Colonic mucosa (tissue), 4 donors: ENCODE measurements at regions not wholly inside any gene's neighbourhood (a gene's known extent, or its start where the extent isn't known, plus 50 kb on each side); places are given as distances from the start of the nearest gene placed in this dataset.

ENCODE experiments used
- DNase-seq: peaks from one replicate; pipeline ENCODE4 v3.0.0-alpha.2; 2020
- H3K27ac ChIP-seq: fragments of 200-600 bp; one replicate; pipeline ENCODE4 v1.8.0; 2021
- H3K27me3 ChIP-seq: fragments of 200-600 bp; one replicate; pipeline ENCODE4 v1.8.0; 2021
- H3K36me3 ChIP-seq: fragments of 200-600 bp; one replicate; pipeline ENCODE4 v1.8.0; 2021
- H3K4me1 ChIP-seq: fragments of 200-600 bp; one replicate; pipeline ENCODE4 v1.8.0; 2021; ENCODE audit warnings: mild to moderate bottlenecking
- H3K4me3 ChIP-seq: fragments of 200-600 bp; one replicate; pipeline ENCODE4 v1.8.0; 2021
- H3K9ac ChIP-seq, 2 donors: one replicate each; pipeline ENCODE4 v1.7.0; 2013; ENCODE audit warnings: control low read depth in 2 of 2, low read depth in 2 of 2, low read length in 2 of 2
- H3K9me3 ChIP-seq: fragments of 200-600 bp; one replicate; pipeline ENCODE4 v1.8.0; 2021
- intact Hi-C: fragments of 100-400 bp; cut with DNase I; formaldehyde crosslinking; loops from one replicate; pipeline ENCODE4 v1.14.1; 2022
- TF ChIP-seq, protein P1 (sequence below): fragments of 200-600 bp; IDR thresholded peaks from one replicate; pipeline ENCODE4 v1.8.0; 2022; ENCODE audit warnings: antibody characterized with exemption, mild to moderate bottlenecking
- donor health status: healthy.
- donor health status: DM: no; HTN: no; CAD: no.
- donor health status: DM: no; HTN: no; CAD: no.

- intact Hi-C loops: no loop called here
- no peaks in the 10 kb centered on the region for H3K36me3 ChIP-seq
- no peak overlapping the region for H3K27ac ChIP-seq
- no peak overlapping the region for H3K4me3 ChIP-seq
- H3K9me3 ChIP-seq: no peaks in the 10 kb centered on the region
- H3K4me1 ChIP-seq: no peaks in the 10 kb centered on the region
- TF ChIP-seq, protein P1, sequence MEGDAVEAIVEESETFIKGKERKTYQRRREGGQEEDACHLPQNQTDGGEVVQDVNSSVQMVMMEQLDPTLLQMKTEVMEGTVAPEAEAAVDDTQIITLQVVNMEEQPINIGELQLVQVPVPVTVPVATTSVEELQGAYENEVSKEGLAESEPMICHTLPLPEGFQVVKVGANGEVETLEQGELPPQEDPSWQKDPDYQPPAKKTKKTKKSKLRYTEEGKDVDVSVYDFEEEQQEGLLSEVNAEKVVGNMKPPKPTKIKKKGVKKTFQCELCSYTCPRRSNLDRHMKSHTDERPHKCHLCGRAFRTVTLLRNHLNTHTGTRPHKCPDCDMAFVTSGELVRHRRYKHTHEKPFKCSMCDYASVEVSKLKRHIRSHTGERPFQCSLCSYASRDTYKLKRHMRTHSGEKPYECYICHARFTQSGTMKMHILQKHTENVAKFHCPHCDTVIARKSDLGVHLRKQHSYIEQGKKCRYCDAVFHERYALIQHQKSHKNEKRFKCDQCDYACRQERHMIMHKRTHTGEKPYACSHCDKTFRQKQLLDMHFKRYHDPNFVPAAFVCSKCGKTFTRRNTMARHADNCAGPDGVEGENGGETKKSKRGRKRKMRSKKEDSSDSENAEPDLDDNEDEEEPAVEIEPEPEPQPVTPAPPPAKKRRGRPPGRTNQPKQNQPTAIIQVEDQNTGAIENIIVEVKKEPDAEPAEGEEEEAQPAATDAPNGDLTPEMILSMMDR: no peak
- H3K9ac ChIP-seq: no peak overlapping the region
- no peak for DNase-seq
- H3K27me3 ChIP-seq: no peaks in the 10 kb centered on the region
Observed at GRCh38 chr3:170780471-170780870, 89.5 kb downstream of the RPL22L1 start.

DNA sequence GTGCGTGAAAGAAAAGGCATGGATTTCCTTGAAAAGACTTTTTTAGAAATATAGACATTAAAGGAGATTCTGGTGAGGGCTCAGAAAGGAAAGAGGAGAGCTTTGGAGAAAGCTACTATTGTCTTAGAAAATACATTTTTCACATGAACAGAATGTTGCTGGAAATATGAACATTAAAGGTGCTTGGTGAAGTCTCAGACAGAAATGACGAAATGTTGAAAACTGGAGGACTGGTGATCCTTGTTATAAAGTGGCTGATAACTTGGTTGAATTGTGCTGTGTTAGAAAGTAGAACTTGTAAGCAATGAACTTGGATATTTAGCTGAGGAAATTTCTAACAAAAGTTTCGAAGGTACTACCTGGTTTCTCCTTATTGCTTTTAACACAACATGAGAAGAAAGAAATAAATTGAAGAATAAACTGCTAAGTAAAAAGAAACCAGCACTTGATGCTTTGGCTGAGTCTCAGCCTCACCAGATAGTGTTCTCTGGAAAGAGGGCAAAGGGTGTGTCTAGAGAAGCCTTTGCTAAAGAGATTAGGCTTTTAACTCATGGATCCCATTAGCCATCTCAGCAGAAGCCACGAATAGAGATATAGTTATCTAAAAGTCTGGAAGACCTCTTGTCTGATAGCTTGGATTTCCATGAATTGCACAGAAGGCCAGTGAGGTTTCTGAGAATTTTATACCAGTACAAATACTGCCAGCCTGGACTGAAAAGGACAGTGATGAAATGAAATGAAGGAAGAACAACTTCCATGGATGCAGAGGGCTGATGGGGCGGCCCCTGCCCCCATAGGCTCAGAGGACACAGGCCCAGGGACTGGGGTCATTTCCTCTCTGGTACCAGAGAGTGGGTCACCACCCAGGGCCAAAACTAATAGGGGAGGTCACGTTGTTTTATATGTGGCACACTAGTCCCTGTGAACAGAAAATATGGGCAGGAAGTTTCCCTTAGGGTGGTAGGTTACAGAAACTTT lies 91.5 kb downstream of the RPL22L1 start:
- intact Hi-C loops: no loop called here
- no peaks in the 10 kb centered on the region for H3K27me3 ChIP-seq
- no peak overlapping the region for H3K27ac ChIP-seq
- H3K9me3 ChIP-seq: no peaks in the 10 kb centered on the region
- no peak overlapping the region for H3K9ac ChIP-seq
- no peak for DNase-seq
- no peak overlapping the region for H3K4me3 ChIP-seq
- H3K36me3 ChIP-seq: no peaks in the 10 kb centered on the region
- H3K4me1 ChIP-seq: no peaks in the 10 kb centered on the region
- TF ChIP-seq, protein P1: no peak

DNA sequence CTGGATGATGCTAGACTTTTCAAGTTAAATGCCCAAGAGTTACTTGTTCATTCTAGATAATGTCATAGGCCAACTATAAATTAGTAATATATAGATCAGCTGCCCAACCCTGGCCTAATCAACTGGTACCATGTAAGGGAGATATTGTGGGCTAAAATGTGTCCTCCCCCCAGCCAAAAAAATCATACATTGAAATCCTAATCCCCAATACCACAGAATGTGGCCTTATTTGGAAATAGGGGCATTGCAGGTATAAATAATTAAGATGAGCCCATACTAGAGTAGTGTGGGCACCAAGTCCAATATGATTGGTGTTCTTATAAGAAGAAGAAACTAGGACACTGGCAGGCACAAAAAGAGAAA lies 92.5 kb downstream of the RPL22L1 start:
- H3K4me1 ChIP-seq: no peaks in the 10 kb centered on the region
- H3K27me3 ChIP-seq: no peaks in the 10 kb centered on the region
- TF ChIP-seq, protein P1: no peak
- H3K27ac ChIP-seq: no peak overlapping the region
- H3K9me3 ChIP-seq: no peaks in the 10 kb centered on the region
- intact Hi-C loops: no loop called here
- no peaks in the 10 kb centered on the region for H3K36me3 ChIP-seq
- DNase-seq: no peak
- H3K9ac ChIP-seq: no peak overlapping the region
- H3K4me3 ChIP-seq: no peak overlapping the region

- TF ChIP-seq, protein P1: no peak
- no peak overlapping the region for H3K4me3 ChIP-seq
- no peak overlapping the region for H3K27ac ChIP-seq
- intact Hi-C loops: no loop called here
- no peak overlapping the region for H3K9ac ChIP-seq
- DNase-seq: no peak
- no peaks in the 10 kb centered on the region for H3K27me3 ChIP-seq
- H3K36me3 ChIP-seq: no peaks in the 10 kb centered on the region
- no peaks in the 10 kb centered on the region for H3K9me3 ChIP-seq
- H3K4me1 ChIP-seq: no peaks in the 10 kb centered on the region
Observed at GRCh38 chr3:170776887-170777563, 93.0 kb downstream of the RPL22L1 start.

DNA sequence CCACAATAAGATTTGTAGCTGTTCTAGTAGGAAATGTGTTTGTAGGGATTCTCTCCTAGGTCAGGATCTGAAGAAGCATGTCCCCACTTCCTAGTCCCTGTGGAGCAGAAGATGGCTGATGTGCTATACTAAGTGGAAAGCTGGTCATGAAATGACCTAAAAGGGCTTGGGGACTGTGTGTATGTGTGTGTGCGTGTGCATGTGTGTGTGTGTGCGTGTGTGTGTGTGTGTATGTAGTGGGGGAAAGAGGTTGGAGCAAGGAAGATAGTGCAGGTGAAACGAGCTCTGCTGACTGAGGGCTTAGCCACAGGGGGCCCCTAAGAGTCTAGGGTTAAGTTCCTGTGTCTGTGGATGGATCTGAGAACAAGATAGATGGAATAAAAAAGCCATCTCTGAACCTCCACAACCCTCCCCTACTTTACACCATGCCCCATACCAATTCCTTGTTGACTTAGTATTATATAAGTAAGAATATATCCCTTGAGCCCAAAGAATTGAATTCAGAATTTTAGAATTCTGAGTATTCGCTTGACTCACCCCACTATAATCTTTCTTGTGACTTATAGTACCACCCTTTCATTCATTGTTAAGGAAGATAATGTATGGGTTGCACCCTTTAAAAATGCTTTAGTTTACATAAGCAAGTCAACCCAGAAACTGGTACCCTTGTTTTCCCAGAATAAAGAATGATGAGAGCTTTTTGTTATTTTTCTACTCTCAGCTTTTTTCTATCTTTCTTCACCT lies 96.1 kb downstream of the RPL22L1 start:
- DNase-seq: no peak
- intact Hi-C loops: no loop called here
- no peaks in the 10 kb centered on the region for H3K27me3 ChIP-seq
- no peak overlapping the region for H3K9ac ChIP-seq
- H3K4me1 ChIP-seq: no peaks in the 10 kb centered on the region
- no peak overlapping the region for H3K27ac ChIP-seq
- H3K9me3 ChIP-seq: no peaks in the 10 kb centered on the region
- H3K36me3 ChIP-seq: no peaks in the 10 kb centered on the region
- TF ChIP-seq, protein P1: no peak
- no peak overlapping the region for H3K4me3 ChIP-seq
